HCT116 (cell line): ENCODE measurements at regions not wholly inside any gene's neighbourhood (a gene's known extent, or its start where the extent isn't known, plus 50 kb on each side); places are given as distances from the start of the nearest gene placed in this dataset.

Experiments used
- ATAC-seq: fragments of 200-7000 bp; cut with Tn5 transposase; 2 replicates; pipeline ENCODE4 v1.9.1; 2020; ENCODE audit warnings: mild to moderate bottlenecking, moderate library complexity
- BruUV-seq: library from RNA; stranded (reverse); fragments of 400-500 nt; replicated peaks from 2 replicates; lab custom pipeline; 2021; lab: Mats Ljungman, UMichigan
- CTCF ChIA-PET: fragments of 300-600 bp; sonication (Branson Sonifier 250); formaldehyde crosslinking; loops from one replicate; lab custom pipeline; 2021; ENCODE audit warnings: antibody characterized with exemption; lab: Charles Lee
- POLR2A ChIA-PET: fragments of 300-600, 350-600 bp; sonication (Branson Sonifier 250); formaldehyde crosslinking; loops from one replicate; lab custom pipeline; 2021; ENCODE audit warnings: antibody characterized with exemption; lab: Charles Lee
- RAD21 ChIA-PET, 2 experiments: fragments of 300-600 bp; sonication (Branson Sonifier 250); formaldehyde crosslinking; loops; one replicate each; lab custom pipeline; 2023; ENCODE audit warnings: low total read pairs in 2 of 2; ENCODE audit not compliant: uncharacterized antibody in 2 of 2, unreplicated experiment in 2 of 2, low non-redundant PET in 1 of 2; lab: Charles Lee
- DNase-seq: peaks from one replicate; pipeline ENCODE4 v3.0.0-alpha.2; 2010; ENCODE audit warnings: low read depth, low spot score
- H2AFZ ChIP-seq: fragments of 200-600 bp; shearing (Covaris generic), sonication (generic); 2 replicates; pipeline ENCODE4 v1.6.1; 2017; ENCODE audit warnings: low read depth, mixed run types, mixed read lengths, antibody characterized with exemption, low read length; ENCODE audit not compliant: poor library complexity, severe bottlenecking
- H3K27ac ChIP-seq: 2 replicates; pipeline ENCODE4 v1.5.1; 2012; ENCODE audit warnings: low read depth, low read length
- H3K27me3 ChIP-seq: fragments of 200-600 bp; sonication (generic); 2 replicates; pipeline ENCODE4 v1.6.1; 2016; ENCODE audit warnings: mixed run types, low read length, mixed read lengths; ENCODE audit not compliant: insufficient read depth
- H3K36me3 ChIP-seq, 2 experiments: fragments of 200-500 bp in 1 of 2; fragments of 200-600 bp in 1 of 2; sonication (Bioruptor generic) in 1 of 2; sonication (generic) in 1 of 2; 2 replicates each; pipeline versions ENCODE4 v1.5.1 to v1.6.1; 2014 to 2016; ENCODE audit warnings: low read length in 2 of 2, inconsistent platforms in 1 of 2, mixed read lengths in 1 of 2, mixed run types in 1 of 2; ENCODE audit not compliant: insufficient read depth in 2 of 2, control insufficient read depth in 1 of 2
- H3K4me1 ChIP-seq, 2 experiments: fragments of 200-600 bp in 1 of 2; sonication (generic) in 1 of 2; 2 replicates each; pipeline versions ENCODE4 v1.5.1 to v1.6.1; 2012 to 2017; ENCODE audit warnings: low read length in 2 of 2, inconsistent platforms in 1 of 2, mild to moderate bottlenecking in 1 of 2, mixed read lengths in 1 of 2, mixed run types in 1 of 2, moderate library complexity in 1 of 2; ENCODE audit not compliant: insufficient read depth in 2 of 2, control insufficient read depth in 1 of 2
- H3K4me2 ChIP-seq: fragments of 200-600 bp; sonication (generic); 2 replicates; pipeline ENCODE4 v1.6.1; 2017; ENCODE audit warnings: mixed run types, low read length, mixed read lengths
- H3K4me3 ChIP-seq, 2 experiments: fragments of 200-600 bp in 1 of 2; sonication (generic) in 1 of 2; replicated peaks in 1 of 2; 2 replicates each; pipeline ENCODE4 v1.5.1; 2011 to 2016; ENCODE audit warnings: low read length in 2 of 2, control low read depth in 1 of 2, low read depth in 1 of 2, mild to moderate bottlenecking in 1 of 2, mixed read lengths in 1 of 2, mixed run types in 1 of 2
- H3K79me2 ChIP-seq: fragments of 200-600 bp; sonication (generic); 2 replicates; pipeline ENCODE4 v1.6.1; 2017; ENCODE audit warnings: mild to moderate bottlenecking, mixed run types, low read length, moderate library complexity, mixed read lengths; ENCODE audit not compliant: insufficient read depth
- H3K9ac ChIP-seq: fragments of 200-600 bp; sonication (generic); 2 replicates; pipeline ENCODE4 v1.6.1; 2016; ENCODE audit warnings: low read length, mixed read lengths
- H3K9me2 ChIP-seq: fragments of 200-600 bp; sonication (generic), shearing (Covaris generic); 2 replicates; pipeline ENCODE4 v1.6.1; 2017; ENCODE audit warnings: mixed run types, mild to moderate bottlenecking, moderate library complexity; ENCODE audit not compliant: insufficient read depth
- H3K9me3 ChIP-seq, 2 experiments: fragments of 200-500 bp in 1 of 2; fragments of 200-600 bp in 1 of 2; sonication (Bioruptor generic) in 1 of 2; sonication (generic) in 1 of 2; 2 replicates each; pipeline ENCODE4 v1.6.1; 2014 to 2017; ENCODE audit warnings: low read length in 2 of 2, mixed read lengths in 2 of 2, inconsistent platforms in 1 of 2, low read depth in 1 of 2, mild to moderate bottlenecking in 1 of 2, mixed run types in 1 of 2, moderate library complexity in 1 of 2; ENCODE audit not compliant: control insufficient read depth in 1 of 2, insufficient read depth in 1 of 2
- H4K20me1 ChIP-seq: fragments of 200-600 bp; sonication (generic), shearing (Covaris generic); 2 replicates; pipeline ENCODE4 v1.6.1; 2017; ENCODE audit warnings: mixed run types, mild to moderate bottlenecking, moderate library complexity; ENCODE audit not compliant: insufficient read depth
- EZH2 ChIP-seq: fragments of 200-600 bp; sonication (generic); IDR thresholded peaks from 2 replicates; pipeline ENCODE4 v1.6.1; 2017; ENCODE audit warnings: antibody characterized with exemption, mixed run types
- YY1 ChIP-seq: IDR thresholded peaks from 2 replicates; pipeline ENCODE4 v1.6.1; 2011; ENCODE audit warnings: low read length, low read depth, moderate library complexity, mild to moderate bottlenecking; ENCODE audit not compliant: insufficient replicate concordance; ENCODE audit errors: extremely low read depth
- ZFX ChIP-seq: fragments of 450-650 bp; IDR thresholded peaks from 2 replicates; pipeline ENCODE4 v1.6.1; 2017
- intact Hi-C: fragments of 100-400 bp; cut with micrococcal nuclease; formaldehyde crosslinking; loops from 2 replicates; pipeline ENCODE4 v1.10.0; 2022
- TF ChIP-seq, protein P1 (sequence below): IDR thresholded peaks from 2 replicates; pipeline ENCODE4 v1.6.1; 2011; ENCODE audit warnings: mild to moderate bottlenecking, low read length, moderate library complexity; ENCODE audit not compliant: insufficient replicate concordance; ENCODE audit errors: extremely low read depth
- TF ChIP-seq, protein P2 (sequence below), 3 experiments: fragments of 200-600 bp in 1 of 3; sonication (generic) in 1 of 3; IDR thresholded peaks in 2 of 3; conservative IDR thresholded peaks in 1 of 3; 2 replicates each; pipeline ENCODE4 v1.5.1; 2012 to 2017; ENCODE audit warnings: low read depth in 2 of 3, low read length in 2 of 3, antibody characterized with exemption in 1 of 3, borderline replicate concordance in 1 of 3, control low read depth in 1 of 3, mild to moderate bottlenecking in 1 of 3, mixed read lengths in 1 of 3, mixed run types in 1 of 3, moderate library complexity in 1 of 3; ENCODE audit not compliant: insufficient read depth in 1 of 3

DNA sequence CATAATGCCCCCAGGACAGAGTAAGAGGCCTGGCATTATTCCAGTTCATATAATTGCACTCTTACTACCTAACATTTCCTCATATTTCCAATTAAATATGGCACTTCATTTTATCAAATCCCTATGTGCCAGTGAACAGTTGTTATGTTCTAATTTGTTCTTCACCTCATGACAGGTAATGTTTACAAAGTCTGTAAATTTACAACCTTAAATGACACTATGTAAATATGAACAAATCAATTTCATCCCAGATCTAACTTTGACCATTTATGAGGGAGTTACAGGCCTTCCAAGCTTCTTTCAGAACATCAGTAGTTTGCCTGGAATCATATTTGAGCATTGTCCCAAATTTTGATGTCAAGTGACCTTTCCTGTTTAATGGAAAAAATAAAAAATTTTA, 592.6 kb upstream of the CDH6 start:
- no peak overlapping the region for H3K4me2 ChIP-seq
- POLR2A ChIA-PET: no interaction called here
- TF ChIP-seq, protein P1, sequence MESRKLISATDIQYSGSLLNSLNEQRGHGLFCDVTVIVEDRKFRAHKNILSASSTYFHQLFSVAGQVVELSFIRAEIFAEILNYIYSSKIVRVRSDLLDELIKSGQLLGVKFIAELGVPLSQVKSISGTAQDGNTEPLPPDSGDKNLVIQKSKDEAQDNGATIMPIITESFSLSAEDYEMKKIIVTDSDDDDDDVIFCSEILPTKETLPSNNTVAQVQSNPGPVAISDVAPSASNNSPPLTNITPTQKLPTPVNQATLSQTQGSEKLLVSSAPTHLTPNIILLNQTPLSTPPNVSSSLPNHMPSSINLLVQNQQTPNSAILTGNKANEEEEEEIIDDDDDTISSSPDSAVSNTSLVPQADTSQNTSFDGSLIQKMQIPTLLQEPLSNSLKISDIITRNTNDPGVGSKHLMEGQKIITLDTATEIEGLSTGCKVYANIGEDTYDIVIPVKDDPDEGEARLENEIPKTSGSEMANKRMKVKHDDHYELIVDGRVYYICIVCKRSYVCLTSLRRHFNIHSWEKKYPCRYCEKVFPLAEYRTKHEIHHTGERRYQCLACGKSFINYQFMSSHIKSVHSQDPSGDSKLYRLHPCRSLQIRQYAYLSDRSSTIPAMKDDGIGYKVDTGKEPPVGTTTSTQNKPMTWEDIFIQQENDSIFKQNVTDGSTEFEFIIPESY: no peak
- TF ChIP-seq, protein P2, sequence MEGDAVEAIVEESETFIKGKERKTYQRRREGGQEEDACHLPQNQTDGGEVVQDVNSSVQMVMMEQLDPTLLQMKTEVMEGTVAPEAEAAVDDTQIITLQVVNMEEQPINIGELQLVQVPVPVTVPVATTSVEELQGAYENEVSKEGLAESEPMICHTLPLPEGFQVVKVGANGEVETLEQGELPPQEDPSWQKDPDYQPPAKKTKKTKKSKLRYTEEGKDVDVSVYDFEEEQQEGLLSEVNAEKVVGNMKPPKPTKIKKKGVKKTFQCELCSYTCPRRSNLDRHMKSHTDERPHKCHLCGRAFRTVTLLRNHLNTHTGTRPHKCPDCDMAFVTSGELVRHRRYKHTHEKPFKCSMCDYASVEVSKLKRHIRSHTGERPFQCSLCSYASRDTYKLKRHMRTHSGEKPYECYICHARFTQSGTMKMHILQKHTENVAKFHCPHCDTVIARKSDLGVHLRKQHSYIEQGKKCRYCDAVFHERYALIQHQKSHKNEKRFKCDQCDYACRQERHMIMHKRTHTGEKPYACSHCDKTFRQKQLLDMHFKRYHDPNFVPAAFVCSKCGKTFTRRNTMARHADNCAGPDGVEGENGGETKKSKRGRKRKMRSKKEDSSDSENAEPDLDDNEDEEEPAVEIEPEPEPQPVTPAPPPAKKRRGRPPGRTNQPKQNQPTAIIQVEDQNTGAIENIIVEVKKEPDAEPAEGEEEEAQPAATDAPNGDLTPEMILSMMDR (IDR thresholded peaks at IDR 0.05 in 2 of 3, conservative IDR thresholded peaks at IDR 0.05 in 1 of 3; ENCODE audit: borderline replicate concordance in 1 of 3, insufficient read depth in 1 of 3, low read depth in 2 of 3, low read length in 2 of 3): no peak
- no peak for TF ChIP-seq EZH2
- TF ChIP-seq ZFX: no peak
- no peak for TF ChIP-seq YY1
- DNase-seq (no peak), ATAC-seq (no peak)
- no peaks in the 10 kb centered on the region for H3K4me1 ChIP-seq
- H3K9ac ChIP-seq: no peak overlapping the region
- H4K20me1 ChIP-seq: no peaks in the 10 kb centered on the region
- intact Hi-C loops: no loop called here
- H2AFZ ChIP-seq: no peak overlapping the region
- BruUV-seq: no TSS peak
- H3K9me2 ChIP-seq: no peaks in the 10 kb centered on the region
- H3K27ac ChIP-seq: no peak overlapping the region
- CTCF ChIA-PET: no interaction called here
- RAD21 ChIA-PET: no interaction called here
- H3K36me3 ChIP-seq: no peaks in the 10 kb centered on the region
- no peaks in the 10 kb centered on the region for H3K79me2 ChIP-seq
- no peaks in the 10 kb centered on the region for H3K27me3 ChIP-seq
- peaks cover 9 to 24% of the 10 kb centered on the region in 2 experiments; a peak in 2 of 4 replicates for H3K9me3 ChIP-seq
- no peak overlapping the region for H3K4me3 ChIP-seq
